Activated CD4-positive, alpha-beta T cell treated with anti-CD3 and anti-CD28 coated beads, Interleukin-2, amount 50 U/mL, for 48 hours (primary cell): ENCODE measurements at regions not wholly inside any gene's neighbourhood (a gene's known extent, or its start where the extent isn't known, plus 50 kb on each side); places are given as distances from the start of the nearest gene placed in this dataset.
"Not testable (repeated sequence)": the region's sequence is repeated elsewhere in the genome, so short reads cannot be mapped to it uniquely, and the experiment has no call there.

ENCODE experiments used
- DNase-seq, 2 experiments: peaks; one replicate each; pipeline ENCODE4 v3.0.0-alpha.2; 2020

GRCh38 chr14:87628129-87628528 lies 364.9 kb downstream of the GALC start:
- no peak for DNase-seq

- no peak for DNase-seq
Measured at GRCh38 chr14:87626266-87626665, 366.7 kb downstream of the GALC start.

- DNase-seq = no peak
Measured at GRCh38 chr14:87623616-87624015, 369.4 kb downstream of the GALC start.

- no peak for DNase-seq
Measured at GRCh38 chr14:87617079-87617478, 375.9 kb downstream of the GALC start.

GRCh38 chr14:87615822-87616679 lies 376.9 kb downstream of the GALC start:
- DNase-seq = peak; percentile 29 to 49

- no peak for DNase-seq
Measured at GRCh38 chr14:87615047-87615446, 377.9 kb downstream of the GALC start.

- no peak for DNase-seq
Measured at GRCh38 chr14:87613881-87614280, 379.1 kb downstream of the GALC start.

GRCh38 chr14:87607056-87607455 lies 385.9 kb downstream of the GALC start:
- not testable (repeated sequence) for DNase-seq

- DNase-seq = no peak
Measured at GRCh38 chr14:87601036-87601435, 391.9 kb downstream of the GALC start.

GRCh38 chr14:87600240-87600639 lies 392.7 kb downstream of the GALC start:
- no peak for DNase-seq

GRCh38 chr14:87581298-87581697 lies 411.7 kb downstream of the GALC start:
- DNase-seq = no peak

GRCh38 chr14:87579036-87579435 lies 413.9 kb downstream of the GALC start:
- DNase-seq = no peak

- DNase-seq = no peak
Measured at GRCh38 chr14:87575378-87575777, 417.6 kb downstream of the GALC start.

- DNase-seq = no peak
Measured at GRCh38 chr14:87573591-87573990, 419.4 kb downstream of the GALC start.

- DNase-seq = no peak
Measured at GRCh38 chr14:87567618-87568295, 425.2 kb downstream of the GALC start.

GRCh38 chr14:87566991-87567390 lies 426.0 kb downstream of the GALC start:
- no peak for DNase-seq

GRCh38 chr14:87547536-87547935 lies 445.4 kb downstream of the GALC start:
- DNase-seq = no peak

GRCh38 chr14:87542288-87542687 lies 450.7 kb downstream of the GALC start:
- DNase-seq = no peak

GRCh38 chr14:87540339-87540738 lies 452.6 kb downstream of the GALC start:
- DNase-seq = no peak

GRCh38 chr14:87529081-87529480 lies 463.9 kb downstream of the GALC start:
- no peak for DNase-seq

- DNase-seq = no peak
Measured at GRCh38 chr14:87526731-87527130, 466.3 kb downstream of the GALC start.

GRCh38 chr14:87524011-87524410 lies 469.0 kb downstream of the GALC start:
- no peak for DNase-seq

GRCh38 chr14:87522575-87522974 lies 470.4 kb downstream of the GALC start:
- no peak for DNase-seq

- no peak for DNase-seq
Measured at GRCh38 chr14:87508333-87508732, 484.6 kb downstream of the GALC start.
